HFFc6 (cell line): ENCODE measurements at regions not wholly inside any gene's neighbourhood (a gene's known extent, or its start where the extent isn't known, plus 50 kb on each side); places are given as distances from the start of the nearest gene placed in this dataset.
"Not testable (repeated sequence)": the region's sequence is repeated elsewhere in the genome, so short reads cannot be mapped to it uniquely, and the experiment has no call there.

Experiments used
- DNase-seq: peaks from one replicate; pipeline ENCODE4 v3.0.0-alpha.2; 2018
- H3K27ac Mint-ChIP-seq: 2 replicates; pipeline ENCODE4 v1.8.0; 2020; ENCODE audit warnings: mild to moderate bottlenecking, mixed read lengths
- H3K27me3 Mint-ChIP-seq: 2 replicates; pipeline ENCODE4 v1.8.0; 2021; ENCODE audit warnings: mild to moderate bottlenecking, moderate library complexity, mixed read lengths; ENCODE audit not compliant: insufficient read depth
- H3K36me3 Mint-ChIP-seq: 2 replicates; pipeline ENCODE4 v1.8.0; 2021; ENCODE audit warnings: low read depth, mixed read lengths
- H3K4me1 Mint-ChIP-seq: 2 replicates; pipeline ENCODE4 v1.8.0; 2020; ENCODE audit warnings: low read depth, mixed read lengths
- H3K4me3 Mint-ChIP-seq: 2 replicates; pipeline ENCODE4 v1.8.0; 2020; ENCODE audit warnings: mild to moderate bottlenecking, moderate library complexity, mixed read lengths
- H3K9me3 Mint-ChIP-seq: 2 replicates; pipeline ENCODE4 v1.8.0; 2020; ENCODE audit warnings: mild to moderate bottlenecking, mixed read lengths
- TF ChIP-seq, protein P1 (sequence below): fragments of 200-600 bp; sonication (generic); IDR thresholded peaks from 2 replicates; pipeline ENCODE4 v1.5.0; 2021; ENCODE audit warnings: antibody characterized with exemption, mild to moderate bottlenecking

DNA sequence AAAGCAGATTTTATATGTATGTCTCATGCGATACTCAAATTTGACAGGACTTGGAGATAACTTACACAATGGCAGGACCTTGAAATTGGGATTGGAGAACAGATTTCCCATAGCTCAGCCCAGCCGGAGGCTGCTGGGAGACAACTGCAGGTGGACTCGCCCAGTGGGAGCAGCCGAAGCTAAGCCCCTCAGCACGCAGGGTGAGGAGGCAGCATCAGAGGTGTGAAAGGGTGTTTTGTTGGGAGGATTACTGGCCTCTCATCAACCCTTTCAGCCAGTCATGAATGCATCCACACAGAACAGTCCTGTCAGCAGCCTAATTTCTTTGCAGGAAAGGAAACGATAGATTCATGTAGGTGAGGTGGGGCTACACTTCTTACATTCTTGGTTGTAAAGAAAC is 110.4 kb upstream of the DYNAP start:
- no peaks in the 10 kb centered on the region for H3K4me1 Mint-ChIP-seq
- TF ChIP-seq, protein P1, sequence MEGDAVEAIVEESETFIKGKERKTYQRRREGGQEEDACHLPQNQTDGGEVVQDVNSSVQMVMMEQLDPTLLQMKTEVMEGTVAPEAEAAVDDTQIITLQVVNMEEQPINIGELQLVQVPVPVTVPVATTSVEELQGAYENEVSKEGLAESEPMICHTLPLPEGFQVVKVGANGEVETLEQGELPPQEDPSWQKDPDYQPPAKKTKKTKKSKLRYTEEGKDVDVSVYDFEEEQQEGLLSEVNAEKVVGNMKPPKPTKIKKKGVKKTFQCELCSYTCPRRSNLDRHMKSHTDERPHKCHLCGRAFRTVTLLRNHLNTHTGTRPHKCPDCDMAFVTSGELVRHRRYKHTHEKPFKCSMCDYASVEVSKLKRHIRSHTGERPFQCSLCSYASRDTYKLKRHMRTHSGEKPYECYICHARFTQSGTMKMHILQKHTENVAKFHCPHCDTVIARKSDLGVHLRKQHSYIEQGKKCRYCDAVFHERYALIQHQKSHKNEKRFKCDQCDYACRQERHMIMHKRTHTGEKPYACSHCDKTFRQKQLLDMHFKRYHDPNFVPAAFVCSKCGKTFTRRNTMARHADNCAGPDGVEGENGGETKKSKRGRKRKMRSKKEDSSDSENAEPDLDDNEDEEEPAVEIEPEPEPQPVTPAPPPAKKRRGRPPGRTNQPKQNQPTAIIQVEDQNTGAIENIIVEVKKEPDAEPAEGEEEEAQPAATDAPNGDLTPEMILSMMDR = no peak
- DNase-seq = no peak
- no peaks in the 10 kb centered on the region for H3K36me3 Mint-ChIP-seq
- H3K27me3 Mint-ChIP-seq = no peaks in the 10 kb centered on the region; the same call in 1 of the 2 replicates
- H3K4me3 Mint-ChIP-seq = no peak overlapping the region
- no peaks in the 10 kb centered on the region for H3K9me3 Mint-ChIP-seq
- H3K27ac Mint-ChIP-seq = no peak overlapping the region

DNA sequence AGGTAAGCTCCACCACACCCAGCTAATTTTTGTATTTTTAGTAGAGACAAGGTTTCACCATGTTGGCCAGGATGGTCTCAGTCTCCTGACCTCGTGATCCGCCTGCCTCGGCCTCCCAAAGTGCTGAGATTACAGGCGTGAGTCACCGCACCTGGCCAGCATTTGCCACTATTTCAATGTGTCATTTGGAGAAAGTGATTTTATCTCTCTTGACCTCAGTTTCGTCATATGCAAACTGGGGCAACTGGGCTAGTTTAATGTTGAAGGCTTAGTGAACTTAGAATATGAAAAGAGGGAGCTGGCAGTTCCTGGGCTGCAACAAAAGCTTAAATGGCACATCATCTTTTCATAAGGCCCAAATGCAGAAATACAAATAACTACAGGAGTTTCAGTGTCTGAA is 88.6 kb upstream of the DYNAP start:
- DNase-seq, H3K27ac Mint-ChIP-seq, H3K9me3 Mint-ChIP-seq, H3K27me3 Mint-ChIP-seq, H3K4me1 Mint-ChIP-seq, H3K36me3 Mint-ChIP-seq, H3K4me3 Mint-ChIP-seq: not testable (repeated sequence)

DNA sequence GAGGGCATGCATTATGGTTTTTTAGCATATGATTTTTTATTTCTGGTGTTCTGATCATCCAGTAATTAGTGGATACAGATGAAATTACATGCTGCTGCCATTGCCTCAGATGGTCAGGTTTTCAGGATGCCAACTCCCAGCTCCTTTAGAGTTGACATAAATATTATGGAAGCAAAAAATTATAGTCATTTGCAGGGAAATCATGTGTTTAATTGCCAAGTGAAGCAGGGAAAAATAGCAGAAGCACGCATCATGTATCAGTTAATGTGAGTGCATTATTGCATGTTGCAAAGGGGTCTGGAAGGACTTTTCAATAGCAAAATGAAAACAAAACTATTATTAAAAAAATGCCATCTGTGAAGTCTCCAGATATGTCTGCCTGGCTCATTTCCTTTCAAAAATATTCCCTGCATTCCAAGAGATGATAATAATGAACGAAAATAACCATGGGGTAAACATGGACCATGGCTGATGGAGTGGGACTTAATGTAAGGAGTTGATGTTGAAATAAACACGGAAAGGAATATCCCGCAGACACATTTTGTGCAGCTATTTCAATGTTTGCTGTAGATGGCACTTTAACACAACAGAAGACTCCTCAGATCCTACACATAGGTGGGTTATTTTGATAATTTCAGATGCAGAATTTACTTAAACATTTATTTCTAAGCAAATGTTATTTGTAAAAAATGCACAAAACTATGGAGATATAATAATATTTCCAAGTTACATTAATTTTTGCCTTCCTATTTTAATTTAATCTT is 87.7 kb upstream of the DYNAP start:
- H3K36me3 Mint-ChIP-seq = no peaks in the 10 kb centered on the region
- no peaks in the 10 kb centered on the region for H3K4me1 Mint-ChIP-seq
- no peak for DNase-seq
- no peak overlapping the region for H3K4me3 Mint-ChIP-seq
- TF ChIP-seq, protein P1 = no peak
- no peaks in the 10 kb centered on the region for H3K9me3 Mint-ChIP-seq
- H3K27me3 Mint-ChIP-seq = no peaks in the 10 kb centered on the region; the same call in 1 of the 2 replicates
- H3K27ac Mint-ChIP-seq = no peak overlapping the region

GRCh38 chr18:54506516-54507261 is 84.4 kb upstream of the DYNAP start:
- H3K27me3 Mint-ChIP-seq = no peaks in the 10 kb centered on the region
- no peaks in the 10 kb centered on the region for H3K36me3 Mint-ChIP-seq
- no peak overlapping the region for H3K27ac Mint-ChIP-seq
- TF ChIP-seq, protein P1 = no peak
- H3K4me1 Mint-ChIP-seq = no peaks in the 10 kb centered on the region
- DNase-seq = no peak
- no peak overlapping the region for H3K4me3 Mint-ChIP-seq
- no peaks in the 10 kb centered on the region for H3K9me3 Mint-ChIP-seq

DNA sequence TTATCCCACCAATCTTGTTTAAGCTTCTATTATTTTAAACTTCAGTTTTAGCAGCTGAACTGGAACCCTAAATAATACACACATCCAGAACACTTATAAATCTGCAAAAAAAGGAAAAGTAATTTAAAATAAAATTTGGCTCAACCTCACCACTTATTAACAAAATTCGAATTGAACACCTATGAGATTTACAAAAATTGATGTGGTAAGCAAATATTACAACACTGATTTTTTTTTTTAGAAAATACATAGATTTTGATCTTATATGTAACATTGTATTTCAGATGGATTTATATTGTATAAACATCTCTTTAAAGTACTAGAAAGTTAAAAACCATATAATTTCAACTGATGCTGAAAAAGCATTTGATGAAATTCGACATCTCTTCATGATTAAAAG is 81.3 kb upstream of the DYNAP start:
- Mint-ChIP-seq H3K27me3 (no peaks in the 10 kb centered on the region; the same call in 1 of the 2 replicates), H3K4me3 (no peak overlapping the region)

More for the DNA sequence above, 81.3 kb upstream of the DYNAP start:
- Mint-ChIP-seq H3K36me3 (no peaks in the 10 kb centered on the region), H3K9me3 (no peaks in the 10 kb centered on the region), H3K27ac (no peak overlapping the region), H3K4me1 (no peaks in the 10 kb centered on the region)
- TF ChIP-seq, protein P1 = no peak
- DNase-seq = no peak
